Coronary artery (tissue), 2 donors: ENCODE measurements at regions not wholly inside any gene's neighbourhood (a gene's known extent, or its start where the extent isn't known, plus 50 kb on each side); places are given as distances from the start of the nearest gene placed in this dataset.

ENCODE experiments used
- DNase-seq: peaks from one replicate; pipeline ENCODE4 v3.0.0-alpha.2; 2017; ENCODE audit warnings: low spot score
- H3K27ac ChIP-seq, 2 donors: fragments of 200-600 bp; sonication (generic); one replicate each; pipeline ENCODE4 v1.5.1; 2016 to 2019
- H3K4me3 ChIP-seq: fragments of 200-600 bp; sonication (generic); 2 replicates; pipeline ENCODE4 v1.5.1; 2016; ENCODE audit warnings: mild to moderate bottlenecking, moderate library complexity
- CTCF ChIP-seq: fragments of 200-600 bp; sonication (generic); IDR thresholded peaks from one replicate; pipeline ENCODE4 v1.5.1; 2019; ENCODE audit warnings: antibody characterized with exemption

- Histone ChIP-seq H3K4me3 (peak overlapping the region; percentile 53), H3K27ac (no peak overlapping the region)
- DNase-seq: no peak
- TF ChIP-seq CTCF: peak; percentile 99
Measured at GRCh38 chr19:32224371-32225244, 120.8 kb upstream of the ZNF507 start.

GRCh38 chr19:32227561-32228165 lies 117.7 kb upstream of the ZNF507 start:
- H3K4me3 ChIP-seq: no peak overlapping the region
- no peak for TF ChIP-seq CTCF
- no peak overlapping the region for H3K27ac ChIP-seq
- DNase-seq: no peak

- Histone ChIP-seq H3K4me3 (no peak overlapping the region), H3K27ac (no peak overlapping the region)
- no peak for DNase-seq
- TF ChIP-seq CTCF: no peak
Measured at GRCh38 chr19:32230441-32230840, 115.0 kb upstream of the ZNF507 start.

- Histone ChIP-seq H3K4me3 (no peak overlapping the region), H3K27ac (no peak overlapping the region)
- no peak for DNase-seq
- no peak for TF ChIP-seq CTCF
Measured at GRCh38 chr19:32231020-32231419, 114.4 kb upstream of the ZNF507 start.

GRCh38 chr19:32231691-32232090 lies 113.7 kb upstream of the ZNF507 start:
- no peak for TF ChIP-seq CTCF
- Histone ChIP-seq H3K27ac (no peak overlapping the region), H3K4me3 (no peak overlapping the region)
- no peak for DNase-seq

GRCh38 chr19:32232449-32232848 lies 113.0 kb upstream of the ZNF507 start:
- H3K27ac ChIP-seq: no peak overlapping the region
- DNase-seq: no peak
- H3K4me3 ChIP-seq: no peak overlapping the region
- no peak for TF ChIP-seq CTCF

GRCh38 chr19:32233091-32233490 lies 112.3 kb upstream of the ZNF507 start:
- no peak overlapping the region for H3K27ac ChIP-seq
- H3K4me3 ChIP-seq: no peak overlapping the region
- no peak for TF ChIP-seq CTCF
- DNase-seq: no peak
